Heart left ventricle (tissue), 16 donors: ENCODE measurements at regions not wholly inside any gene's neighbourhood (a gene's known extent, or its start where the extent isn't known, plus 50 kb on each side); places are given as distances from the start of the nearest gene placed in this dataset.

Source experiments
- ATAC-seq, 4 donors: fragments of 200-7000 bp; cut with Tn5 transposase; one replicate each; pipeline ENCODE4 v1.9.1; 2020 to 2022; ENCODE audit warnings: moderate library complexity in 4 of 4, mild to moderate bottlenecking in 3 of 4, moderate number of reproducible peaks in 1 of 4
- DNase-seq, 5 donors: peaks; one replicate each; pipeline ENCODE4 v3.0.0-alpha.2; 2020
- H3K27ac ChIP-seq, 12 donors: fragments of 200-600 bp; sonication (generic) in 4 of 12; one replicate each; pipeline versions ENCODE4 v1.5.0 to v1.8.0; 2016 to 2022; ENCODE audit warnings: mild to moderate bottlenecking in 2 of 12
- H3K27me3 ChIP-seq, 9 donors: fragments of 200-600 bp; sonication (generic) in 2 of 9; one replicate each; pipeline versions ENCODE4 v1.5.1 to v1.8.0; 2016 to 2022; ENCODE audit warnings: mild to moderate bottlenecking in 3 of 9
- H3K36me3 ChIP-seq, 9 donors: fragments of 200-600 bp; sonication (generic) in 2 of 9; one replicate each; pipeline versions ENCODE4 v1.5.0 to v1.8.0; 2018 to 2022; ENCODE audit warnings: mild to moderate bottlenecking in 2 of 9
- H3K4me1 ChIP-seq, 12 donors: fragments of 200-600 bp; sonication (generic) in 4 of 12; one replicate each; pipeline versions ENCODE4 v1.5.0 to v1.8.0; 2016 to 2022; ENCODE audit warnings: mild to moderate bottlenecking in 3 of 12
- H3K4me3 ChIP-seq, 12 donors: fragments of 200-600 bp; sonication (generic) in 4 of 12; one replicate each; pipeline versions ENCODE4 v1.5.0 to v1.8.0; 2017 to 2022; ENCODE audit warnings: mild to moderate bottlenecking in 9 of 12, moderate library complexity in 4 of 12
- H3K9me3 ChIP-seq, 12 donors: fragments of 200-600 bp; sonication (generic) in 4 of 12; one replicate each; pipeline versions ENCODE4 v1.5.0 to v1.8.0; 2016 to 2022; ENCODE audit warnings: mild to moderate bottlenecking in 1 of 12
- CTCF ChIP-seq, 12 donors: fragments of 200-600 bp; sonication (generic) in 4 of 12; IDR thresholded peaks; one replicate each; pipeline versions ENCODE4 v1.5.0 to v1.8.0; 2018 to 2022; ENCODE audit warnings: antibody characterized with exemption in 12 of 12, mild to moderate bottlenecking in 5 of 12
- POLR2A ChIP-seq, 2 donors: fragments of 450-650 bp; IDR thresholded peaks; one replicate each; pipeline ENCODE4 v1.6.1; 2017; ENCODE audit warnings: antibody characterized with exemption in 2 of 2, mild to moderate bottlenecking in 2 of 2, moderate library complexity in 2 of 2
- WGBS, 4 donors: extraction: QIAGEN DNeasy Blood & Tissue Kit in 2 of 4; methylation state at CpG; one replicate each; pipeline versions ENCODE4 v1.1.5 to v1.1.7; 2013 to 2018; 5-methylcytosine and 5-hydroxymethylcytosine counted together
- intact Hi-C, 10 donors: fragments of 100-400 bp; cut with DNase I; formaldehyde crosslinking; loops; one replicate each; pipeline versions ENCODE4 v1.11.1 to v1.14.2; 2022
- donor health status: ischemic (EF 13 %, LVEDD 7.1; RV severe dilation, severe dysfunction).
- donor health status: healthy with polysubstance abuse.
- donor health status: DM: no; HTN: yes; CAD: no.
- donor health status: DM: no; HTN: no; CAD: no.
- donor health status: ischemic (EF 25% LVEDD 6.9; RV normal size, moderate dysfunction).
- donor health status: ischemic (EF 25% LVEDD 5.7; RV mildly dilated, moderate dysfunction).
- donor health status: healthy.
- donor health status: DM: yes; HTN: yes; CAD: no.
- donor health status: ischemic (EF 35%, LVEDD 5.7; RV mildly dilated, moderate dysfunction).
- donor health status: nonischemic (EF 11% LVEDD 7.7; RV severe dilation, severe dysfunction).
- donor health status: DM: yes; HTN: yes; CAD: no.
- donor health status: PGD.
- donor health status: ischemic (EF 29% LVEDD 5.4; RV normal size, mild dysfunction).
- donor health status: nonischemic (EF 23%, LVEDD 6.1; RV moderate dilation, normal function).

DNA sequence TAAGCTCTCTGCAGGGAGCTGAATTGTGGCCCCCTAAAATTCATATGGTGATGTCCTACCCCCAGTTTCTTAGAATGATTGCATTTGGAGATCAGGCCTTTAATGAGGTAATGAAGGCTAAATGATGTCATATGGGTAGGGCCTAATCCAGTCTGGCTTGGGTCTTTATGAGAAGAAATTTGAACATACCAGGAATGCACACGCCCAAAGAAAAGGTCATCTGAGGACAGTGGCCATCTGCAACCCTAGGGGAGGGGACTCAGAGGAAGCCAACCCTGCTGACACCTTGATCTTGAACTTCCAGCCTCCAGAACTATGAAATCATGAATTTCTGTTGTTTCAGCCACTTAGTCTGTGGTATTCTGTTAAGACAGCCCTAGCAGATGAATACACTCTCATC lies 426.7 kb downstream of the EPHA4 start:
- WGBS, 4 donors = 87 to 92% (median 90%) methylated on average over 1 of the region's 1 CpG
- no peak for ATAC-seq

DNA sequence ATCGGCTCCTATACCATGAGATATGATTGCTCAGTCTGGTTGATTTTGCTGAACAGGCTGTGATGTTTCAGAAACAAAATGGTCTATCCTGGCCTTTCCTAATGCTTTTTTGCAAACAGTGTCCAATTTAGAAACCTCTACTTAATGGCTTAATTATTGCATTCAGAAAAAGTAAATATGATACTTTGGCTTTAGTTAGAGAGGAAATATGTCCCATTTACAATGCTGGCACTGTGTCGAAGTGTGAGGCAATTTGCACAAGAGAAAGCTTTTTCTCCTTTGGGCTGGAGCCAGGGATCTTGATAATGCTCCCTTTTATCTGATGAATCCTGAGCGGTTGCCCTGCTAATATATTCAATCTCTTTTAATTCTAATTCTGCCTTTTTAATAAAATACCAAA lies 418.9 kb downstream of the EPHA4 start:
- H3K27me3 ChIP-seq = no peaks in the 10 kb centered on the region
- WGBS, 4 donors = 55 to 65% (median 60%) methylated on average over 3 of the region's 3 CpGs
- no peak overlapping the region for H3K27ac ChIP-seq
- DNase-seq = no peak
- no peaks in the 10 kb centered on the region for H3K36me3 ChIP-seq
- intact Hi-C loops = no loop called here
- no peak for TF ChIP-seq POLR2A (IDR thresholded peaks at IDR 0.05)
- TF ChIP-seq CTCF (IDR thresholded peaks at IDR 0.05) = no peak
- H3K9me3 ChIP-seq = no peaks in the 10 kb centered on the region
- H3K4me1 ChIP-seq = no peaks in the 10 kb centered on the region
- no peak for ATAC-seq
- H3K4me3 ChIP-seq = no peak overlapping the region

More for the DNA sequence above, 426.7 kb downstream of the EPHA4 start:
- Histone ChIP-seq H3K27me3 (no peaks in the 10 kb centered on the region), H3K36me3 (no peaks in the 10 kb centered on the region), H3K27ac (no peak overlapping the region), H3K9me3 (peaks cover 0 to 6% (median 0%) of the 10 kb centered on the region in 12 donors), H3K4me1 (no peaks in the 10 kb centered on the region), H3K4me3 (no peak overlapping the region)
- intact Hi-C loops = no loop called here
- DNase-seq = no peak
- no peak for TF ChIP-seq POLR2A (IDR thresholded peaks at IDR 0.05)
- no peak for TF ChIP-seq CTCF (IDR thresholded peaks at IDR 0.05)

DNA sequence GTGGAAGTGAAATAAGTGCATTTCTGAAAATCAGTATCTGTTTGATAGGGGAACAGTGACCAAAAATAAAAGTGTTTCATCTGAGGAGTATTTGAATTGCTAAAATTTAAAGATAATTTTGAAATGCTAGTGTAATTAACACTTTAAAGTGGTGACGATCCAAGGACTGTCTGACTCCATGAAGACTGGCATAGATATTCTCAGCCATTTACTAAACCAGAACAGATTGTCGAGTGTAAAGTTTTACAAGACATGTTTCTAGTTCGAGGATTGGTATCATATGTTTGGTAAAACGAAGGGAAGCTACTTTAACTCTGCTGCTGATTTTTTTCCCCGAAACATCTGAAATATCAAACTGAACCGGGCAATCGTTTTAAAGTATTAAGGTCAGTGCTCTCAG lies 417.9 kb downstream of the EPHA4 start:
- no peaks in the 10 kb centered on the region for H3K36me3 ChIP-seq
- intact Hi-C loops = no loop called here
- H3K9me3 ChIP-seq = no peaks in the 10 kb centered on the region
- no peak for DNase-seq
- TF ChIP-seq CTCF (IDR thresholded peaks at IDR 0.05) (no peak), POLR2A (IDR thresholded peaks at IDR 0.05) (no peak)
- no peaks in the 10 kb centered on the region for H3K27me3 ChIP-seq
- no peak overlapping the region for H3K4me3 ChIP-seq
- no peak for ATAC-seq
- H3K4me1 ChIP-seq = no peaks in the 10 kb centered on the region
- H3K27ac ChIP-seq = no peak overlapping the region
- WGBS, 4 donors = 89 to 91% (median 91%) methylated on average over 7 of the region's 7 CpGs

DNA sequence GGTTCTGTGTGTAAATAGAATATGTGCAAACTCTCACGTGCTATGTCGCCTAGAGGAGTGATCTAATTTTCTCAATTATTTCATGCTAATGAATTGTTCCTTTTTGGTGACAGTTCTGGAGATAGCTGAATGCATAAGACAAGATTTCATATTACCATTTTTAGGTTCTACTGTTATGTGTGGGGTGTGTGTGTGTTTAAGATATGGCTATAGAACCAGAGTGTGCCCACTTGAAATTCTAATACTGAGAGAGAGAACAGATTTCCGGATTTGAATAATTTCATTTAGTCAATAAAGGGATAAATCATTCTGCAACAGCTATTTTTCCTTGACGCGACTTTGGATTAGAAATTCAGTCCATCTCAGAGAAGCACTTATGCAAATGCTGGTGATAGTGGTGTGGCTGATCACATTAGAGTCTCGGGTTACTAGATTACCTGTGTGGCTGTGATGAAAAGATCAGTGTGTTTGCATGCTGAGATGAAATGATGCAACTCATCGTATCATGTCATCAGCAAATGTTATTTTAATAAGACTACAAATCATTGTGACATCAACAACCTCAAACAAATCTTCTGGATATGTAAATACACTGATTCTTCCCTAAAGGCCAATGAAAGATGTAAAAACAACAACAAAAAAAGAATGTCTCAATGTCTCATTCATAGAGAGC lies 415.9 kb downstream of the EPHA4 start:
- Histone ChIP-seq H3K27me3 (no peaks in the 10 kb centered on the region), H3K27ac (no peak overlapping the region), H3K4me1 (no peaks in the 10 kb centered on the region), H3K36me3 (no peaks in the 10 kb centered on the region), H3K4me3 (no peak overlapping the region), H3K9me3 (no peaks in the 10 kb centered on the region)
- TF ChIP-seq POLR2A (IDR thresholded peaks at IDR 0.05) = no peak
- TF ChIP-seq CTCF (IDR thresholded peaks at IDR 0.05) = no peak
- DNase-seq (no peak), ATAC-seq (no peak)
- intact Hi-C loops = no loop called here
- 91 to 92% (median 92%) methylated on average over 7 of the region's 7 CpGs for WGBS, 4 donors
